Putamen (tissue), 1 donor: ENCODE measurements at regions not wholly inside any gene's neighbourhood (a gene's known extent, or its start where the extent isn't known, plus 50 kb on each side); places are given as distances from the start of the nearest gene placed in this dataset.
"Not testable (repeated sequence)": the region's sequence is repeated elsewhere in the genome, so short reads cannot be mapped to it uniquely, and the experiment has no call there.

ENCODE experiments used
- DNase-seq: peaks from one replicate; pipeline ENCODE4 v3.0.0-alpha.2; 2016; ENCODE audit warnings: low spot score

- not testable (repeated sequence) for DNase-seq
These were observed 133.4 kb upstream of the TEKT4 start for GRCh38 chr2:94737736-94738342.

GRCh38 chr2:94753466-94753998 is 117.7 kb upstream of the TEKT4 start:
- DNase-seq = no peak

GRCh38 chr2:94758546-94758945 is 112.7 kb upstream of the TEKT4 start:
- no peak for DNase-seq

- DNase-seq = no peak
These were observed 112.0 kb upstream of the TEKT4 start for GRCh38 chr2:94759211-94759610.

- no peak for DNase-seq
These were observed 108.6 kb upstream of the TEKT4 start for GRCh38 chr2:94762600-94762999.

GRCh38 chr2:94763318-94763717 is 107.9 kb upstream of the TEKT4 start:
- DNase-seq = no peak

- DNase-seq = peak; percentile 13
These were observed 106.9 kb upstream of the TEKT4 start for GRCh38 chr2:94764331-94764730.

- peak; percentile 47 for DNase-seq
These were observed 103.9 kb upstream of the TEKT4 start for GRCh38 chr2:94767336-94767735.

GRCh38 chr2:94769733-94770132 is 101.5 kb upstream of the TEKT4 start:
- no peak for DNase-seq

GRCh38 chr2:94774851-94775250 is 96.4 kb upstream of the TEKT4 start:
- DNase-seq = no peak

- DNase-seq = no peak
These were observed 95.2 kb upstream of the TEKT4 start for GRCh38 chr2:94776036-94776435.

GRCh38 chr2:94785105-94785504 is 86.1 kb upstream of the TEKT4 start:
- not testable (repeated sequence) for DNase-seq

- DNase-seq = not testable (repeated sequence)
These were observed 84.8 kb upstream of the TEKT4 start for GRCh38 chr2:94786424-94786823.

GRCh38 chr2:94790169-94790568 is 81.1 kb upstream of the TEKT4 start:
- DNase-seq = not testable (repeated sequence)

GRCh38 chr2:94797235-94797634 is 74.0 kb upstream of the TEKT4 start:
- DNase-seq = not testable (repeated sequence)
